ENCODE measurements at regions not wholly inside any gene's neighbourhood (a gene's known extent, or its start where the extent isn't known, plus 50 kb on each side); places are given as distances from the start of the nearest gene placed in this dataset.
"Not testable (repeated sequence)": the region's sequence is repeated elsewhere in the genome, so short reads cannot be mapped to it uniquely, and the experiment has no call there.

- no peak for DNase-seq (ENCODE audit: low read depth)
Measured at GRCh38 chr10:84626397-84627087, 298.2 kb downstream of the CCSER2 start.

GRCh38 chr10:84632866-84633265, 304.5 kb downstream of the CCSER2 start:
- H3K4me3 ChIP-seq (ENCODE audit: low read depth, low read length) = no peak overlapping the region
- DNase-seq (ENCODE audit: low read depth) = no peak

More at GRCh38 chr10:84626397-84627087, 298.2 kb downstream of the CCSER2 start:
- H3K4me3 ChIP-seq (ENCODE audit: low read depth, low read length) = no peak overlapping the region

DNA sequence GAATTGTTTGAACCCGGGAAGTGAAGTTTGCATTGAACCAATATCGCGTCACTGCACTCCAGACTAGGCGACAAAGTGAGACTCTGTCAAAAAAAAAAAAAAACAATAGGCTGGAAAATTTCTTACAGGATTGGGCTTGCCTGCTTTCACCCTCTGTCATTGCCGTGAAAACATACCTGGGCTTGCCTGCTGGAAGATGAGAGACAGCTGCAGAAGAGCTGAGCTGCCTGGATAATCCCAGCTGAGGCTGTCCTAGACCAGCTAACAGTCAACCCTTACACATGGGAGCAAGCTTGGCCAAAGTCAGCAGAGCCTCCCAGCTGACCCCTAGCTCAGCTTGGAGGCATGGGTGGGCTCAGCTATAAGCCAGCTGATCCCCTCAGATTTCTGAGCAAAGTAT, 306.2 kb downstream of the CCSER2 start:
- H3K4me3 ChIP-seq (ENCODE audit: low read depth, low read length) = no peak overlapping the region
- DNase-seq (ENCODE audit: low read depth) = no peak

GRCh38 chr10:84650628-84651027, 322.2 kb downstream of the CCSER2 start:
- not testable (repeated sequence) for H3K4me3 ChIP-seq (ENCODE audit: low read depth, low read length); DNase-seq (ENCODE audit: low read depth)

GRCh38 chr10:84654671-84655070, 326.3 kb downstream of the CCSER2 start:
- DNase-seq (ENCODE audit: low read depth) = no peak

DNA sequence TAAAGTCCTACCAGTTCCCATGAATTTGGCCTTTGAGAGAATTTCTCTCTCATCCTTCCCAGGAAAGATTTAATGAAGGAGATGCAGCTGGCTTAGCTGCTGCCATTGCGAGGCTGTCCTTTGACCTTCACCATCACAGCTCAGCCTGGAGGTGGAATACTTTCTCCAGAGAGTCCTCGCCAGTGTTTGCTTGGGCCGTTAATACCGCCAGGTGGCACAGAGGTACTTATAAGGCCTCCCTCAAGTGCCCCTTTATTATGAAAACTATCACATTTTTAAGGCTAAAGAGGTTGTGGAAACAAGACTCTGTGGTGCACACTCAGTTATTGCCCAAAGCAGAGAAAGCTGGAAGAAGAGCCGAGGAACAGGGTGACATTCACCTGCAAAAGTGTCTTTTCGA, 330.6 kb downstream of the CCSER2 start:
- DNase-seq (ENCODE audit: low read depth) = no peak
- no peak overlapping the region for H3K4me3 ChIP-seq (ENCODE audit: low read depth, low read length)

More at GRCh38 chr10:84654671-84655070, 326.3 kb downstream of the CCSER2 start:
- H3K4me3 ChIP-seq (ENCODE audit: low read depth, low read length) = no peak overlapping the region

GRCh38 chr10:84659497-84660439, 331.4 kb downstream of the CCSER2 start:
- H3K4me3 ChIP-seq (ENCODE audit: low read depth, low read length) = no peak overlapping the region

GRCh38 chr10:84660450-84661159, 332.2 kb downstream of the CCSER2 start:
- no peak overlapping the region for H3K4me3 ChIP-seq (ENCODE audit: low read depth, low read length)
- no peak for DNase-seq (ENCODE audit: low read depth)

More at GRCh38 chr10:84659497-84660439, 331.4 kb downstream of the CCSER2 start:
- no peak for DNase-seq (ENCODE audit: low read depth)

DNA sequence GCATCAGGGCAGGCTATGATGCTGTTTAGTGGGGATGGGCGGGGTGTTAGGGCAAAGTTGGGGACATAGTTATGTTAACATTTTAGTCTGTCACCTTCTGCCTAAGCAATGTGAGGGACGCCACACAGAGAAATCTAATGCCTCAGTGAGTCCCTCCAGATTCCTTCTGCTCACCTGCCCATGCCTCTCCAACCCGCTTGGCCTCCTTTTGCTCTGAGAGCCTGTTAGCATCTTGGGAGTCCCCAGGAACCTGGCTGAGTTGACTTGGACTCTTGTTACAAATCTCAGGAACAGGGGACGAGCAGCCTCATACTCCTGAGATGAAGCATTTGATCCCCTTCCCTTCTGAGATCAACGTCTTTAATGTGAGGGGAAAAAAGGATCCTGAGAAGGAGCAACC, 336.8 kb downstream of the CCSER2 start:
- DNase-seq (ENCODE audit: low read depth) = no peak
- H3K4me3 ChIP-seq (ENCODE audit: low read depth, low read length) = no peak overlapping the region

- H3K4me3 ChIP-seq (ENCODE audit: low read depth, low read length) = no peak overlapping the region
- DNase-seq (ENCODE audit: low read depth) = no peak
Measured at GRCh38 chr10:84665883-84666463, 337.6 kb downstream of the CCSER2 start.

DNA sequence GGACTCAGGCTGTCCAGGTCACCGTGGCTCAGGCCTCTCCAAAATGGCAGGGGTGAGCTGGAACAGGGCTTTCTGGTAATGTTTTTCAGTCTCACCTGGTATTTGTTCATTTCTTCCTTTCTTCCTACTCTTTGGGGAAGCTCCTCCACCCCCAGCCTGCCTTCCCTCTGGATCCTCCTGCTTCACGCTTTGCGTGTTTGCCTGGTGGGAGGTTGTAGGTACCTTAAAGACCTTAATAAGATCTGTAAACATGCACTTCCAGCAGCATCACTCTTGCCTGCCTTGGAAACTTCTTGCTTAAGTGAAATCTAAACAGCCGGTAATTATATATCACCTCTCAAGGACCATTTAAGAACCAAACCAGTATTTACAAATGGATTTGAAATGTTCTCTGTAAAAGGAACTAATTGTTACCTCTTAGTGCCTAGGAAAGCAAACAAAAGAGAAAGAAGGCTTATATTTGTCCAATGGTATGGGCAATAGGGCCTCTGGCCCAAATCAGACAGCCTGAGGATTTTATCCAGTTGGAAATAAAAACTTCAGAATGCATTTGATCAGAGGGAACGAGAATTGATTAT, 339.9 kb downstream of the CCSER2 start:
- no peak overlapping the region for H3K4me3 ChIP-seq (ENCODE audit: low read depth, low read length)
- no peak for DNase-seq (ENCODE audit: low read depth)

DNA sequence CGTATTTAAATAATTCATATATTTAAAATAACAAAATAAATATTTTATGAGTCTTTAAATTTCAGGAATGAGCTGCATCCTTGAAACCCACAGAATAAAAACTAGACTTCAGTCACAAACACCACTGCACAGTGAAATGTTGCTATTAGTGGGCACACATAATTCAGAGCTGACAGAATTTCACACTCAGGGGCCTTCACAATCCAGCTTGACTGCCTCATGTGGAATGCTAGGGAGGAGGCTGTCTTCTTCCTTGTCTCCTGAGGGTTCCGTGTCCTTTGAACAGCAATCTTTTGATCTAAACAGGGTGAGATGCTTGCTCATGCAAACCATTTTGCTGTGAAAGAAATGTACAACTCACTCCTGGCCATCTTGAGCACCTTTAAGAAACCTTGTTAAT, 346.7 kb downstream of the CCSER2 start:
- H3K4me3 ChIP-seq (ENCODE audit: low read depth, low read length) = no peak overlapping the region
- DNase-seq (ENCODE audit: low read depth) = no peak

DNA sequence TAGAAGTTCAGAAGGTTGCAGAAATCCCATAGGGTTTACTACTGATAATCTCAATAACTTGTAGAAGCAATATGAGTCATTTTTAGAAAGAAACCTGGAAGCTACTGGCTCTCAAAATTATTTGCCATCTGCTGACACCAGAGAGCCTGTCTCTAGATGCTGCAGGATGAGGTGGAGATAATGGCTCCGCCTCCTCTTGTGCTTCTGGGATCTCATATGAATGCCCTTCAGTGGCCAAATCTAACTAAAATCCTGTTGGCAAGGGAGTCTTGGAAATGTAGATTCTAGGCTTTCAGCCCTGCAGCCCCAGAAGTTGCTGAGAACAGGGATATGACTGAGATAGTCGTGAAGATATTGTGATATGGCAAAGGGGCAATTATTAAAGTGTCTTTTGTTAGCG, 348.1 kb downstream of the CCSER2 start:
- no peak for DNase-seq (ENCODE audit: low read depth)
- no peak overlapping the region for H3K4me3 ChIP-seq (ENCODE audit: low read depth, low read length)

DNA sequence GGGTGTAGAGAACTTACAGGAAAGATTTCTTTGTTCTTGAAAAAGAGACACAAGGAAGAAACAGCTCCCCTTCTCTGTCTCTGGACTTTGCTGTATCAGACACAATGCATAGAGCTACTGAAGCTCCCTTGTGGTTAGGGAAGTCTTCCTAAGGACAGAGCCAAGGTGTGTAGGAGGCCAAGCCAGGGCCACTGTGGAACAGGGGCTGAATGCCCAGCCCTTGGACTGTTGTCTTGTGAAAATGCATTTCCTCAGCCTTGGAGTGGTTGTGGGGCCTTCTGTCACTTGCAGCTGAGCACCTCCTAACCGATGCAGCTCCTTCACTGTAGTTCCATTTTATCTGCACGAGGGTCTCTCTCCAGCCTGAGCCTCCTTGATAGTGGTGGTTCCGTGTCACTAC, 353.4 kb downstream of the CCSER2 start:
- no peak overlapping the region for H3K4me3 ChIP-seq (ENCODE audit: low read depth, low read length)
- no peak for DNase-seq (ENCODE audit: low read depth)

DNA sequence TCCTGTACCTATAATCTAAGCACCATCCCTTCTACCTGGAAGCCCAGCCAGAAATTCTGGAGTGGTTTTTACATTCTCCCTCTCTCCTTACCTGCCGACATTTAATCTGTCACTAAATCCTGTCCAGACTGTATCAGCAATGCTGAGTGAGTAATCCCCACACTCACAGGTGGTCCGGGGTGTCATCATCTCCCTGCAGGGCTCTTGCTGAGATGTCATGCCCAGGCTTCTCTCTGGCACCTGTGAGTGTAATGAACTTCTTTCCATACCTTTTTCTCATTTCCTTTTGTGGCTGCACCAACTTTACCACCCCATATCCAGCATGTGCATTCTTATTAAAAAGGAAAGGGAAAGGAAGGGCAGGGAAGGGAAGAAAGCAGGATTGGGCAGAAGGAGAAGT, 355.2 kb downstream of the CCSER2 start:
- H3K4me3 ChIP-seq (ENCODE audit: low read depth, low read length) = no peak overlapping the region
- no peak for DNase-seq (ENCODE audit: low read depth)

DNA sequence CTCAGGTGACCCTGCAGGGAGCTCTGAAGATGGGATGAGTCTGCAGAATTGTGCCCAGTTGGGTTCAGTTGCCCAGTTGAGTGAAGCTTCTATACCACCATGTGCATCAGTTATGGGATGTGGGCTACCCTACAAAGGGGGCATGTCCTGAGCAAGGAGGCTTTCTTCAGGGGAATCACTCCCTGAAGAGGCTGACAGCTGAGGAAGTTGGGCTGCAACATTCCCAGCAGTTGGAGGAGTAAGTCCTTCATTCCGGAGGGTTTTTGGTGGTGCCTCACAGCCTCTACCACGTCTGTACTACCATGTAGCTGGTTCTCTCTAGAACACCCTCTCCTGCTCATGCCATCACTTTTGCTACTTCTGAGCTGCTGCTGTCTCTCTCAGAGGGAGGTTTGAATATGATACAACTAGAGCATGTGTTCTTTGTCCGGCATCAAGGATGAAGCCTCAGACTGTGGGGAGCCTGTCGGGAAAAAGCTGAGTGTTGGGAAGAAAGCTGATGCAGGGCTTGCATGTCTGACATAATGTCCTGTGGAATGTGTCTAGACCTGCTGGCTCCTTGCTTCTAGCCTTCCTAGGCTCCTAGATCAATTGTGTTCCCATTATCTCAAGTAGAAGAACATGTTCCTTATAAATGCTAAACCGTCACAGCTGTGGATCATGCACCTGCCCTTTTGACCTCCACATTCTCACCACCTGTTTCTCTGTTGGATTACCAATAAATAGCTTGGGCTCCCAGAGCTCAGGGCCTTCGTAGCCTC, 355.8 kb downstream of the CCSER2 start:
- DNase-seq (ENCODE audit: low read depth) = no peak
- no peak overlapping the region for H3K4me3 ChIP-seq (ENCODE audit: low read depth, low read length)

DNA sequence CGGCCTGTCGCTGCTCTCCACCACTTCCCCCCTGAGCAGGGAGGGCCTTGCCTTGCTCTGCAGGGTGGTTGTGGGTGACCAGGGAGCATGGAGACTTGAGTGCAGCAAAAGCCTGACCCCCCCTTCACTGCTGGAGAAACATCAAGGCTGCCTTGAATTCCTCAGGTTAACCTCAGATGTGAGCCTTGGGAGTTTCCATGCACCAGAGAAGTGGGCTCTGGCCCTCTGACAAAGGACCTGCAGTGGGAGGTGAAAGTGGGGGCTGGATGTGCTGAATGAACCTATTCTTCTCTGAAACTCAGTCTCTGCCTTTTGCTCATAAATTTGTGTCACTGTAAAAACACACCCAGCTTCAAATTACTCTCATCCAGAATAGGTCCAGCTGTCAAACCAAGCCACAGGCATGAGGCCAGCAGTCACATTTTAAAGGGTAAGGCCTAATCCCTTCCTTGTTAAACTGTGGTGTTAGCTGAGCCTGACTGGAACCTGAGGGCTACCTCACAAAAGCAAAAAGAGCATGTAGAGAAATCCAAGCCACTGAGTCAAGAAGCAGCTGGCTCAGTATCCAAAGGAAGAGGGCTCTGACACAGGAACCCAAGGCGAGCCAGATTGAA, 356.8 kb downstream of the CCSER2 start:
- no peak overlapping the region for H3K4me3 ChIP-seq (ENCODE audit: low read depth, low read length)
- DNase-seq (ENCODE audit: low read depth) = no peak

DNA sequence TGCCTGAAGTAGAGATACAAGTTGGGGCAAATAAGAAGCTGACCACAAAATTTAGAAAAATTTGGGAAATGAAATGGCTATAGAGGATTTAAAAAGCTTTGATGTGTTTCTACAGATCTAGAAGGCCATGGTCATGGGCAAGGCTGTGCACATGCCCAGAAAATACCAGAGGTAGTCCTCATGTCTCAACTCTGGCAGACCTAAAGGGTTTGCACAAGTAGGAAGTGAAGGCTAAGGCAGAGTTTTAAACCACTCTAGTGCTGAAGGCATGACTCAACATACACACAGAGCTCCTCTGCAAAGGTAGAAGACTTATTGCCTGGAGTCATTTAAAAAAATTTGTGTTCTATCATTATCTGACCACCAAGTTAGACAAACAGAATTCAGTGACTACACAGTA, 364.6 kb downstream of the CCSER2 start:
- DNase-seq (ENCODE audit: low read depth) = no peak
- H3K4me3 ChIP-seq (ENCODE audit: low read depth, low read length) = no peak overlapping the region
